ENCODE measurements at regions not wholly inside any gene's neighbourhood (a gene's known extent, or its start where the extent isn't known, plus 50 kb on each side); places are given as distances from the start of the nearest gene placed in this dataset.

DNA sequence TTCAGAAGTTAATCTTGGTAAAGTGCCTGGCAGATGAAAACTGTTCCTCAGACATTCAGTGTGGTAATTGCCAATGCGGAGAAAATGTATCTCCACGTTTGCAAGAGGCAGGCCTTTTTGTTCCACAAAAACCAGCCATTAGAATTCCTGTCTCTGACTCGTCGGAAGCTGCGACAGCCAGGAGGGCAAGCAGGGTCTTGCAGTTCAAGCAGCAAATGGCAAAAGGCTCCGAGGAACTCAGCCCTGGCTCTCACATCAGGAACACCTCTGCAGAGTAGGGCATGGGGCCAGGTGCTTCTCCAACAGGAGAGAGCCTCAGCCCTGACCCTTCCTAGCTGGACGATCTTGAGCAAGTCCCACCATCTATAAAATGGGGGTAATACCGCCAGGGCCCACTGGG lies 69.0 kb upstream of the CPLX2 start:
- ChIA-PET SMC1A (ENCODE audit: uncharacterized antibody, unreplicated experiment) (no interaction called here), POLR2A (no interaction called here), CTCF (no interaction called here), RAD21 (ENCODE audit: unreplicated experiment) (no interaction called here)
- Histone ChIP-seq H3K4me2 (ENCODE audit: control insufficient read depth, insufficient read depth) (no peak overlapping the region), H3K9ac (ENCODE audit: control insufficient read depth, insufficient read depth, low read length) (no peak overlapping the region), H3K9me3 (replicated peaks; ENCODE audit: control insufficient read depth, insufficient read depth, low read length) (no peaks in the 10 kb centered on the region), H2AFZ (ENCODE audit: control insufficient read depth, low read depth, low read length) (no peak overlapping the region), H3K36me3 (ENCODE audit: control insufficient read depth in 2 of 2, insufficient read depth in 2 of 2, low read length in 1 of 2) (no peaks in the 10 kb centered on the region), H3K79me2 (ENCODE audit: control insufficient read depth, insufficient read depth, low read length) (no peaks in the 10 kb centered on the region), H3K27ac (ENCODE audit: control insufficient read depth, insufficient read depth) (no peak overlapping the region), H4K20me1 (ENCODE audit: control insufficient read depth, insufficient read depth) (no peaks in the 10 kb centered on the region), H3K27me3 (replicated peaks in 1 of 2; ENCODE audit: control insufficient read depth in 2 of 2, insufficient read depth in 2 of 2, low read length in 1 of 2) (peaks cover 1 to 2% of the 10 kb centered on the region in 2 experiments; a peak in 3 of 4 replicates), H3K4me3 (no peak overlapping the region), H3K4me1 (ENCODE audit: control insufficient read depth, insufficient read depth, low read length) (no peaks in the 10 kb centered on the region)
- 40% methylated on average over 8 of the region's 8 CpGs for WGBS (ENCODE audit: insufficient coverage, insufficient replicate concordance, low lambda C conversion rate, missing lambda C conversion rate)
- FAIRE-seq, result no peak
- BruUV-seq (replicated peaks), result no TSS peak
- intact Hi-C loops (cut with micrococcal nuclease; ENCODE audit: unreplicated experiment), result no loop called here
- TF ChIP-seq NFYB (IDR thresholded peaks at IDR 0.05; ENCODE audit: insufficient read depth, low read depth, low read length), result no peak
- TF ChIP-seq, protein P1, sequence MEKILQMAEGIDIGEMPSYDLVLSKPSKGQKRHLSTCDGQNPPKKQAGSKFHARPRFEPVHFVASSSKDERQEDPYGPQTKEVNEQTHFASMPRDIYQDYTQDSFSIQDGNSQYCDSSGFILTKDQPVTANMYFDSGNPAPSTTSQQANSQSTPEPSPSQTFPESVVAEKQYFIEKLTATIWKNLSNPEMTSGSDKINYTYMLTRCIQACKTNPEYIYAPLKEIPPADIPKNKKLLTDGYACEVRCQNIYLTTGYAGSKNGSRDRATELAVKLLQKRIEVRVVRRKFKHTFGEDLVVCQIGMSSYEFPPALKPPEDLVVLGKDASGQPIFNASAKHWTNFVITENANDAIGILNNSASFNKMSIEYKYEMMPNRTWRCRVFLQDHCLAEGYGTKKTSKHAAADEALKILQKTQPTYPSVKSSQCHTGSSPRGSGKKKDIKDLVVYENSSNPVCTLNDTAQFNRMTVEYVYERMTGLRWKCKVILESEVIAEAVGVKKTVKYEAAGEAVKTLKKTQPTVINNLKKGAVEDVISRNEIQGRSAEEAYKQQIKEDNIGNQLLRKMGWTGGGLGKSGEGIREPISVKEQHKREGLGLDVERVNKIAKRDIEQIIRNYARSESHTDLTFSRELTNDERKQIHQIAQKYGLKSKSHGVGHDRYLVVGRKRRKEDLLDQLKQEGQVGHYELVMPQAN (conservative IDR thresholded peaks at IDR 0.05), result no peak
- no peak for TF ChIP-seq CHD1 (IDR thresholded peaks at IDR 0.05; ENCODE audit: low read depth, low read length)
- TF ChIP-seq TCF3 (IDR thresholded peaks at IDR 0.05; ENCODE audit: borderline replicate concordance, insufficient read depth, low read depth, low read length), result no peak
- no peak for TF ChIP-seq TCF12 (IDR thresholded peaks at IDR 0.05; ENCODE audit: low read depth, low read length)
- TF ChIP-seq MAX (IDR thresholded peaks at IDR 0.05; ENCODE audit: low read depth, low read length), result no peak
- no peak for TF ChIP-seq CHD4 (IDR thresholded peaks at IDR 0.05)
- TF ChIP-seq ZNF384 (IDR thresholded peaks at IDR 0.05; ENCODE audit: borderline replicate concordance, low read depth, low read length), result no peak
- TF ChIP-seq CBFB (IDR thresholded peaks at IDR 0.05; ENCODE audit: low read depth), result no peak
- TF ChIP-seq ZNF687 (IDR thresholded peaks at IDR 0.05), result no peak
- TF ChIP-seq USF1 (IDR thresholded peaks at IDR 0.05; ENCODE audit: borderline replicate concordance, extremely low read length, insufficient read depth, low read depth, low read length), result no peak
- no peak for TF ChIP-seq SREBF2 (IDR thresholded peaks at IDR 0.05; ENCODE audit: low read length)
- no peak for TF ChIP-seq SREBF1 (IDR thresholded peaks at IDR 0.05; ENCODE audit: low read length)
- no peak for TF ChIP-seq POLR2A (IDR thresholded peaks at IDR 0.05; ENCODE audit: low read depth, low read length)
- TF ChIP-seq NBN (IDR thresholded peaks at IDR 0.05), result no peak
- in situ Hi-C loops (cut with MboI), result no loop called here
- no peak for ATAC-seq
- no peak for DNase-seq (ENCODE audit: low read depth, low spot score)
